GM18502 (cell line): ENCODE measurements at regions not wholly inside any gene's neighbourhood (a gene's known extent, or its start where the extent isn't known, plus 50 kb on each side); places are given as distances from the start of the nearest gene placed in this dataset.

Source experiments
- ATAC-seq: cut with Tn5 transposase; IDR thresholded peaks from one replicate; pipeline ENCODE4 v1.9.1; 2021; ENCODE audit warnings: mild to moderate bottlenecking; ENCODE audit not compliant: unreplicated experiment, poor library complexity

- ATAC-seq = no peak
Measured at GRCh38 chr5:174281855-174282254, 236.3 kb downstream of the NSG2 start.

- ATAC-seq = no peak
Measured at GRCh38 chr5:174282391-174282790, 236.9 kb downstream of the NSG2 start.

GRCh38 chr5:174283211-174284005 is 237.9 kb downstream of the NSG2 start:
- no peak for ATAC-seq

- ATAC-seq = peak; percentile 76
Measured at GRCh38 chr5:174284873-174285272, 239.4 kb downstream of the NSG2 start.

DNA sequence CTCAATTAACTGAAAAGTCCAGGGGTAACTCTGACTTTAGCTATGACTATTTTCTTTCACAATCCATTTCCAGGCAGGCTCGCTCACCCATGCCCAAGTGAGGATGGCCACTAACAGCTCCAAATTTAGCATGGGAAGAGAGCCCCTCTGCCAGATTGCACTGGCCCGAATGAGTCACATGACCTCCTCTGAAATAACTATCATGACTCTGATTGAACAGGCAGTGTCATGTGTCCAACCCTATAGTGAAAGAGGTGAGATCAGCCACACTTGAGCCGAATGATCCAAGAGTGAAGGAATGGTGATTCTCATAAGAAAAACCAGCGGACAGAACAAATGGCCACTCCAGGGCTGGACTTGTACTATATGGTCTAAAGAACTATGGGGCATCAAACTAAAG is 242.3 kb downstream of the NSG2 start:
- ATAC-seq = no peak

- ATAC-seq = no peak
Measured at GRCh38 chr5:174288439-174288838, 242.9 kb downstream of the NSG2 start.

- no peak for ATAC-seq
Measured at GRCh38 chr5:174291162-174291561, 245.7 kb downstream of the NSG2 start.

DNA sequence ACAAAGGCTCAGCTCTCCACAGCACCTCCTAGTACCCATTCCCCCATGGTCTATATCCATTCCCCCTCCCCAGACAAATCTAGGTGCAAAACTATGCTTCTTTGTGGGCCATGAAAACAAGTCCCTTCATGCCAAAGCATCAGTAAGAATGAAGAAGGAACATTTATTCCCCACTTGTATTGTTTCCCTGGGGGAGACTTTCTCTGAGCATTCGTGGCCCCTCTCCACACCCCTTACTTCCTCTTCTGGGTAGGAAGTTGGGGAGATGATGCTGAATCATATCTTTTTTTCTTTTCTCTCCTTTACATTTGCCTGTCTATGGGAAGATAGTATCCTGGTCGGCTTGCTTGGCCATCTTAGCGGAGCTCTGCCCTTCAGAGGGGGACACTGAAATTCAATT is 246.8 kb downstream of the NSG2 start:
- no peak for ATAC-seq

DNA sequence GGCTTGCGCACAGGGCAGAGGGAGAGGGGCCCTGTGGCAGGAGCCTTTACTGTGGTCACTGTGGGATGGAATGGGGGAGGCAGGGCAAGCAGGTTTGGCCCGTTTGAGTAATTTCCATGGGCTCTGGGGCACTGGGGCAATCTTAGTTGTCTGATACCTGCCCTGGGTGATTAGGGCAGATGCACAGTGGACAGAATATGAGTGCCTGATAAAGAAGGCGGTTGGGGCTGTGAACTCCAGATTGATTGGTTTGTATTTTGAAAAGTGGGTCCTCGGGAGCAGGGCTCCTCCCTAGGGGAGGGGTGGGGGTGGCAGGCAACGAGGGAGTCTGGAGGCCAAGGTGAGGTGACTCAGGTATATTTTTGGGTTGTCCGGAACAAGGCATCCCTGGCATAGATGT is 247.5 kb downstream of the NSG2 start:
- ATAC-seq = no peak

DNA sequence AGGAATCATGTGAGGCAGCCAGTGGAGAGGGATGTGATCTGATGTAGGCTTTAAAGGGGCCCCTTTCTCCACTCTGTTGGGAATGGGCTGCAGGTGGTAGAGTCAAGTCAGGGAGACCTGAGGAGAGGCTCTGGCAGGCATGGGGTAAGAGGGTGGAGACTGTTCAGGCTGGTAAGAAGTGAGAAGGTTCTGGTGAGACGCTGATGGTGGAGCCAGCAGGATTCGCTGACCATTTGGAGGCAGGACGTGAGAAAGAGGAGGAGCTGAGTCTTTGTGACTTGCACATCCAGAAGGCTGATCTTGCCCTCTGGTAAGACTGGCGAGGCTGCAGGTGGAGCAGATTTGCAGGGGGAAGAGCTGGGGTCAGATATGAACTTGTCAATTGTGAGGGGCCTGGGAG is 248.0 kb downstream of the NSG2 start:
- no peak for ATAC-seq

DNA sequence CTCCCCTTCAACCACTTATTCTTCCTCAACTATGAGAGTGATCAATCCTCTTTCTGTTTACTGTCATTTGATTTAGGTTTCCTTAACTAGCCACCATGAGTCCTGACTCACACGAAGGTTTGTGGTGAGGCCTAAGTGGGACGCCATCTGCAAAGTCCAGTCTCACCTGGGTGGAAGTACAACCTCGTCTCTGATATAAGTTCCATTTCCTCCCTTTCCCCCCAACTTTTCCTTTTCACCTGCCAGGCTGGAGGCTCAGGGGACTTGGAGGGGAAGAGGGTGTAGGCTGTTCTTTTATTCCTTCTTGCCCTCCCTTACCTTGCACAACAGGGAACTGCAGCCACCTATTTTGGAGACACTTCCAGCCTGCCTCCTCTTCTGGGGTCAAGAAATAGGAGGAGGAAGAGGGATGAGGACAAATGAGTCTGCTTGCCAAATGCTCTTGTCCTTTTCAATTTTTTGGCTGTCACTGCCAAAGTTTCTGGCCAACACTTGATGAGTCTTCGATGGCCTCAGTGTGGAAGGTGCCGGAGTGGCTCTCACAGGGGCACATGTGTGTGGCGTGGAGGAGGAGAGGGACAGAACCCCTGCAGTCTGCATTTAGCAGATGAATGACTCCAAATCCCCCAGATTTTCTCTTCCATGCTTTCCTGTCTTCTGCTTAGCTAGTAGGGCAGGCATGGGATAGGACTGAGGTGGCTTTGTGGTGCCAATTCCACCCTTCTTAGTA is 249.6 kb downstream of the NSG2 start:
- ATAC-seq = no peak

- no peak for ATAC-seq
Measured at GRCh38 chr5:174295702-174296436, 250.4 kb downstream of the NSG2 start.

- peak; percentile 72 for ATAC-seq
Measured at GRCh38 chr5:174300118-174300940, 254.8 kb downstream of the NSG2 start.

GRCh38 chr5:174300941-174301761 is 255.6 kb downstream of the NSG2 start:
- ATAC-seq = no peak

DNA sequence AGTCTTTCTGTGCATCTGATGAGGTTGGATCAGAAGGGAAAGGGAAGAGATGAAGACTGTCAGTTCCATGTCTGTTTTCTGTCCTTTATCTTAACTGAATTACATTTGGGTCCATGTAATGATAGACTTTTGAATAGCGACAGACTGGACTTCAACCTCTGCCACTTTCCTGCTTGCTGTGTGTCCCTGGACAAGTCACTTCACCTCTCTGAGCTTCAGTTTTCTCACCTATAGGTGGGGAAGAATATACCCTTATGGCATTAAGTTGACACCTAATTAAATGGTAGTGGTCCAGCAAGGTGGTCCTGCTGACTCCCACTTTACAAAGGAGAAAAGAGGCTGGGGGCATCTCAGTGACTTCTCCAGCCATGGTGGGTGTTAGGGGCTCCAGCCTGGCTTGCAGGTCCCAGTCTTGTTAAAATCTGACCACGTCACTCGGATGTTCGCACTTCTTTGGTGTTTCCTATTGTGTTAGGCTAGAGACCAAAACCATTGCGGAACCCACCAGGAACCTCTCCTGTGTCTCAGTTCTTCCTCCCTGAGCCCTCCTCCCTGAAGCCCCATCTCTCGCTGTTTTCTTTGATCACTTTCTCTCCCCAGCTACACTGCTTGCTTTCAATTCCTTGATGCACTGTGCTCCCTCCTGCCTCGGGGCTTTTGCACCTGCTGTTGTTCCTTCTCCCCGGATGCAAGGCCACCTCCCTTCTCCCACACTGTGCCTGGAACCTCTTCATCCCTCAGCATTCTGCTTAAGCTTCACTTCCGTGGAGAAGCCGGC is 256.5 kb downstream of the NSG2 start:
- no peak for ATAC-seq

DNA sequence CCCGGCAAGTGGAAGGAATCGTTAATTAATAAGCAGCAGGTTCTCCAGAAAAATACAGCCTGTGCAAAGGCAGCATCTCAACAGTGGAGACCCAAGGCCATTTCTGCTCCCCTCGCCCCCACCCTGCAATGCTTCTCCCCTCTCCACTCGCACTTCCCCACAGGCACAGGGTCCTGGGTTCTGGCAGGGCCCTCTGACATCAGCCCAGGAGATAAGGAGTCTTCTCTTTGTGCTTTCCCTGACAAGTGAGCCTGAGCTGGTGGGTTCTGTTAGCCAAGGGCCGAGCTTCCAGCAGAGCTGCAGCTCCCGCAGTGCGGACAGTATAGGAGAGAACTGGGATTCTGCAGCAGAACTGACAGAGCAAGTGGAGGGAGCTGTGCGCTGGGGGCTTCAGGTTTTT is 257.5 kb downstream of the NSG2 start:
- ATAC-seq = no peak

DNA sequence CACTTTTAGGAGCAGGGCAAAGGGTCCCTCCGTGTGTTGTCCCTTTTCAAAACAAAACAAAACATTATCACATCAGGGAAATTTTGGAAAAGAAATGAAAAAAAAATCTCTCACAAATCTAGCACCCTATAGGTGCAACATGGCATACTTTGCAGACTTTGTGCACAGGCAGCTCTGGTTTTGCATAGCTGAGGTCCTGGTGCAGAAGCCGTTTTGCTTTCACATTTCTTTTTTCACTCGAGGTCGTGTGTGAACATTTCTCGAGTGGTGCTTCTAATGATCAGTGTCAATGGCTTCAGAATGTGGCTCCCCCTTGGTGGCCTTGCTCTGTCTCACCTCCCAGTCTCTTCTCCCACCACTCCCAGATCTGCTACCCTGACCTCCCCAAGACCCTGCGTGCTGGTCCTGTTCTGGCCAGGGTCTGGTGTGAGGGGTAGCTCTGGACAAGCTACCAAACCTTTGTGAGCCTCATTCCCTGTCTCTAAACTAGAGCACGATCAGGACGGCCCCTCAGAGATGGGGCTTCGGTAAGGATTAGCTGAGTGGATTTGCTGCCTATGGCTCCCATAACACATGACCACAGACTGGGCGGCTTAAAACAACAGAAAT is 258.0 kb downstream of the NSG2 start:
- ATAC-seq = no peak

DNA sequence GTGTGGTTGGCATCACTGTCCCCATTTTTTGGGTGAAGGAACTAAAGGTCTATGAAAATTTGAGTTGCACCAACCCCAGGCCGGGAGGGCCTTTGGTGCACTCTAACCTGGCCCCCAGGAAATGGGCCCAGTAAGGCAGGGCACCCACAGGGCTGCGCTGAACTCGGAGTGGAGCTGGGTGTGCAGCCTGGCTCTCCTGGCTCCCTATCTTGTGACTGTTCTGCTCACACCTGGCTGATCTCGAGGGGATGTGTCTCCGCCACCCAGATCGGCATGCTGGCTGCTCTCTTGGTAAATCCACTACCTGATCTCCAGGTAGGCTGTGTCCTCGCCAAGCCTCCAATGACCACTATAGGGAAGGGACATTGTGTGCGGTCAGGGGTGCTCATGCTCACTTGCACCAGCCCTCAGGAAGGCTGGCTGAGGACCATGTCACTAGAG is 259.8 kb downstream of the NSG2 start:
- no peak for ATAC-seq
